Retina (tissue), 1 donor: ENCODE measurements at regions not wholly inside any gene's neighbourhood (a gene's known extent, or its start where the extent isn't known, plus 50 kb on each side); places are given as distances from the start of the nearest gene placed in this dataset.

Experiments used
- DNase-seq: peaks from one replicate; pipeline ENCODE4 v3.0.0-alpha.2; 2016

- no peak for DNase-seq
Measured at GRCh38 chr1:5711079-5711478, 281.1 kb downstream of the NPHP4 start.

GRCh38 chr1:5709976-5710375, 282.2 kb downstream of the NPHP4 start:
- DNase-seq: no peak

DNA sequence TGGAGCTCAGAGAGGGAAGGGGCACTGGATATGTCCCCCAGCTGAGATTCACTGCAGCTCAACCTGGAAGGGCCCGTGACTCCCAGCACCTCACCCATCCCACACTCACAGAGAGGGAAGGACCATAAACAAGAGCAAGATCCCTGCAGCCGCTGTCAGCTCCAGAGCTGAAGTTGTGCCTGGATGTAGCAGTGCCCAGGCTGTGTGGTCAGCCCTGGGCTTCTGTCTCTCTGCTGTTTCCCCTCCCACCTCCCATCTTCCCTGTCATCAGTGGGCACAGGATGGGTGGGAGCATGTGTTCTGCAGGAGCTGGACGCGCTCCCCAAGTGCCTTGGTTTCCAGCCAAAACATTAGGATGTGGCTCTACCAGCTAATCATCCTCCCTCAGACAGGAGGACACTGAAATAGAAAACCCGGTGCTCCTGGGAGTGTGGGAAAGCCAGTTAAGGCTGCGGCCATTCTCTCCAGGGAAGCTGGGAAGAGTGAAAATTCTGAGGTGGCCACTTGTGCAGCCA, 282.7 kb downstream of the NPHP4 start:
- DNase-seq: no peak

DNA sequence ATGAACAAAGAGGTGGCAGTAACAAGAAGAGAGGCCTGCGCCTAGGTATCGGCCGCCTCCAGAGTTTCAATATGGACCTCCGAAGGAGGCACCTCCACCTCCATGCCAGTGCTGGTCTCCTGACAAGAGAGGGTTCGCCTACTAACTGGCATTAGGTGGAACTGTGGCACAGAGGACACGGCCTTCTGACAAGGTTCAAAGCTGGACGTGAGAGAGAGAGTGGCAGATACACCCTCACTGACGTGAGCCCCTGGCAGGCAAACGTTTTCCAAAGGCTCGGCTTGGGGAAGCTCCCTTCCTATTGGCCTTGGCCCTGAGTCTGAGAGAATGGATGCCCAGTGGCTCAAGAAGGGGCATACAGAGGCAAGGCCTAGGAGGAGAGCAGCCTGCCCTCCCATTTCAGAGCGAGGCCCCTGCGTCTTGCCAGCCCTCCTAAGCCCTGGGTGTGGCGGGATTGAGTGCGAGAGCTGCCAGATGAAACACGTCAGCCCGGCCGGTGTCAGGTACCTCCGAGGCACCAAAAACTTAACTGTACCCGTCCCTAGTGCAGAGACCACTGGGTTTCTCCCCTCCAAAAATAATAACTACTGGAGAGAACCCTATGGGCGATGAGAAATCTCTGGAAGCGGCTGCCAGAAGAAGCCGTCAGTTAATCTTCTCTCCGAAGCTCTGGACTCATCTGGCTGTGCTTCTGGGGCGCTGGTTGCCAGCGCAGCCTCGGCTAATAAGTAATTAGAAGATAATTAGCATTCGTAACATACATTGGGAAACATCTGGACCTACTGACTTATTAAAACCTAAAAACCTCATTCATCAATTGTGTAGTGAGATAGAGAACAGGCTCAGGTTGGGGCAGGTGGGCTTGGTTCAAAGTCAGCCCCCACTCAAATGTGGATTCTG, 283.6 kb downstream of the NPHP4 start:
- DNase-seq: no peak

DNA sequence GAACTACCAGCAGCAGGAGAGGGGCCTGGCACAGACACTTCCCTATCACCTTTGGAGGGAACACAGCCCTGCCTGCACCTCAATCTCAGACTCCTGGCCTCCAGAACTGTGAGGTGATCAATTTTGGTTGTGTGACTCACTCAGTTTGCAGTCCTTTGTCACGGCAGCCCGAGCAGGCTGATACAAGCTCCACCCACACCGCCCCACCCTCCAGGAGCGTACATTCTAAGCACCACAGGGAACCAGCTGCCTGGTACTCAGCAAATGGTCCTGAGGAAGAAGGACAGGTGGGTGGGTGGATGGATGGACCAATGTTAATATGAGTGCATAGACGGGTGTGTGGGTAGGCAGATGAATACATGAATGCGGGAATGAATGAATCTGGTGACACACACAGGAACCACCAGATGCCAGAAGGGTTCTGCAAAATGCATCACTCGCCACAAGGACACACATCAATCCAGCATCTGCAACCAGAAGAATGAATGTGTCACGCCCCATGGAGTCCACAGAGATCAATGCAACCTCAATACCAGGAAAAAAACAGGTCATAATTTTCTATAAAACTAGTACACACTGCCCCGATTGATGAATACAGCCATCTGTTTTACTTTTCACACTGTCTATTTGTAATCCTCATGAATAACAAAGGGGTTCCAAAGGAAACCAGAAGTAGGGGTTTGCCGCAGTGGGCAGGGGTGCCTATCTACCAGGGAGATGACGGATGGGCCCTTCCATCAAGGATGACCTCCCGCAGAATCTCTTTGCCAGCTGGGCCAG, 284.5 kb downstream of the NPHP4 start:
- no peak for DNase-seq

GRCh38 chr1:5706239-5706638, 286.0 kb downstream of the NPHP4 start:
- DNase-seq: no peak

- no peak for DNase-seq
Measured at GRCh38 chr1:5705751-5706150, 286.5 kb downstream of the NPHP4 start.

GRCh38 chr1:5704561-5705514, 287.4 kb downstream of the NPHP4 start:
- no peak for DNase-seq

DNA sequence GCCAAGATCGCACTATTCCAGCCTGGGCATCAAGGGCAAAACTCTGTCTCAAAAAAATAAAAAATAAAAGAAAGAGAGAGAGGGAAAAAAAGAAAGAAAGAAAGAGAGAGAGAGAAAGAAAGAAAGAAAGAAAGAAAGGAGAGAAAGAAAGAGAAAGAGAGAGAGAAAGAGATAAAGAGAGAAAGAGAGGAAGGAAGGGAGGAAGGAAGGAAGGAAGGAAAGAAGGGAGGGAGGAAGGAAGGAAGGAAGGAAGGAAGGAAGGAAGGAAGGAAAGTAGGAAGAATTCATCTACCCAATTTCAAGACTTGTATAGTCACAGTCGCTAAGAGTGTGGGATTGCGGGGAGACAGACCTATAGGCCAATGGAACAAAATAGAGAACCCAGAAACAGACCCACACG, 290.6 kb downstream of the NPHP4 start:
- DNase-seq: no peak

DNA sequence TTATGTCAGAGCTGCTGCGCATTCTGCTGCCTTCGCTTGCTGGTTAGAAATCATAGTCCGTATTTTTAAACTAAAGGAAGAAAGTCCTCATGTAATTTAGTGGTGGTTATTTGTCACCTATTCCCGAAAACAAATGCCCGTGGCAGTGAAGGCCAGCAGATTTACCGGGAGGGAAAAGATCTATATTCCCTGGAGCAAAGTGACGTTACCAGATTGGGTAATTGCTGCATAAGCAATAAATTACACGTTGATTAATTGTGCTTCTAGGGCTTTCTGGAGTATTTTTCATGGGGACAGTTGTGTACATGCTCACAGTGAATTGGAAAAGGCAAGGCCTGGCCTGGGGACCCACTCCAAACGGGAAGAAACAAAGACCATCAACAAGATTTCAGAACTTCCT, 298.7 kb downstream of the NPHP4 start:
- no peak for DNase-seq

DNA sequence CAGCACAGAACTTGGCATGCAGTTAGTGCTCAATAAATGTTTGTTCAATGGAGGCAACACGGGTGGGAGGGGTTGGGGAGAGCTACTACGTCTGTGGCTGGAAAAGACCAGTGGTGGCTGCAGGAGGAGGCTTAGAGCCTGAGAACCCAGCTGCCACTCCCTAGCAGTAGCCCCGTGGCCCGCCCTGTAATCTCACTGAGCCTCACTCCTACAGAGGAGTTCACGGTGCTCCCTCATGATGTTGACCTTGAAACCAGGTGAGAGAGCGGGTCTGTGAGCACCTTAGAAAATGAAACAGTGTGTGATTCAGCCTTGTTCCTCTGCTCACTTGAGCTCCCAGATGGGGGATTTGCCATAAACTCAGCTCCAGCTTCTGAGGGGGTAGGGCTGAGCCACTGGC, 299.6 kb downstream of the NPHP4 start:
- no peak for DNase-seq

DNA sequence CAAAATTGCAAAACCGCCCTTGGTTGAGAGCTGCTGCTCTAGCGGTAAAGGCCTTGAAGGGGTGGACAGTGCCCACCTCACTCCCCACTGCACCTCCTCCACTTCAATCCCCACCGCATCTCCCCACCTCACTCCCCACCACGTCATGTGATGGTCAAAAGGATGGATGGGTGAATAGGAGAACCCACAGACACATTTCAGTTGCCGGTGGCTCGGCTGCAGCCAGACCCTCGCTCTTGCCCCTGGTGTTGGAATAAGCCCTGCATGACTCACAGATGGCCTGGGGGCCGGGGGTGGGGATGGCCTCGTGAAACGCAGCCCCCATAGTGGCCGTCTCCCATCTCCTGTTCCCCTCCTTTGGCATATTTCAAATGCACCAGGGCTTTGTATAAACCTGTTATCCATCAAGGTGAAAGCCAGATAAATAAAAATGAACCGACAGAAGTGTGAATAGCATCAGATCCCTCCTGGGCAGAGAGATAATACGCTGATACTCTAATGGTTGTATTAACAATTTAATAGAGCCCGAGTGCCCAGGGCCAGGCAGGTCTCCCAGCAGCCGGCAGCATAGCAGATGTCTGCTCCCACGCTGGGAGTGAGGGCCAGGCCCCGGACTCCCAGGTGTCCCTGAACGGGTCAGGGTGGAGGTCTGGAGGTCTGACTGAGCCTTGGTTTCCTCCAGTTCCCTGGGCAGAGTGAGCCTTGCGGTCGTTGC, 300.3 kb downstream of the NPHP4 start:
- peak; percentile 55 for DNase-seq

GRCh38 chr1:5690898-5691297, 301.3 kb downstream of the NPHP4 start:
- DNase-seq: no peak

GRCh38 chr1:5690291-5690690, 301.9 kb downstream of the NPHP4 start:
- no peak for DNase-seq

DNA sequence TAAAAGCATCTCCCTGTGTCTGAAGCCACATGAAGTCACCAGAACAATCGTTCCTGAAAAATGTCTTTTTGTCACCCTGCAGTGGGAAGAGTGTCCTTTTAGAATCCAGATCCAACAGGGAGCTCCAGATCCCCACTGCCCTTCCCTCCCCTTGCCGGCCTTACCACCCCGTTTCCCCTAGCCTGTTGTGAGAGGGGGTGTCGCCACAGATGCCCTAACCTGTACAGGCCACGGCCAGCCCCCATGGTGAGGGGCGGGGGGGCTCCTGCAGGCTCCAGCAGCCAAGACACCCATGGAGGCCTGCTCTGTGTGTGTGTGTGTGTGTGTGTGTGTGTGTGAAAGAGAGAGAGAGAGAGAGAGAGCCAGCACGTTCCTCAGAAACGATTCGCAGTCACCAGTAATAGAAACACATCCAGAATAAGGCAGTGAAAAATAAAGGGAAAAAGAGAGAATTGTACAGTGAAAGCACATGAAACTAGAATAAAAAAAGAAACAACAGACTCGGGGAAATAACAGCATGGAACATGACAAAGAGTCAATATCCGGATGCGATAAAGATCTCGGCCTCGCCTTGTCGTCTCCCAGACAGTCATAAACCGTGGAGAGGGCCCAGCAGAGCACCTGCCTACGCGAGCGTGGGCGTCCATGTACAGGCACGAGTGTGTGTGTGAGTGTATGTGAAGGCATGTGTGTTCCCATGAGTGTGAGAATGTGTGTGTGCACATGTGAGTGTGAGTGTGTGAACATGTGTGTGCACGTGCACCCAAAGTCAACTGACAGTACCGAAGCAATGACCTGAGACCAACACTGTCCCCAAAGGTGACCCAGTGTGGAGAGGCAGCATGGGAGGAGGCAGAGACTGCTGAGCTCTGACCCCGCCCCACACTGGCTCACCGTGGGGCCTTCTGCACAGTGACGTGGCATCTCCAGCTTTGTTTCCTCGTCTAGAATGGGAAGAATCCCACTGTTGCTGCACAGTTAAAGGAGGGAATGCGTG, 303.8 kb downstream of the NPHP4 start:
- no peak for DNase-seq

DNA sequence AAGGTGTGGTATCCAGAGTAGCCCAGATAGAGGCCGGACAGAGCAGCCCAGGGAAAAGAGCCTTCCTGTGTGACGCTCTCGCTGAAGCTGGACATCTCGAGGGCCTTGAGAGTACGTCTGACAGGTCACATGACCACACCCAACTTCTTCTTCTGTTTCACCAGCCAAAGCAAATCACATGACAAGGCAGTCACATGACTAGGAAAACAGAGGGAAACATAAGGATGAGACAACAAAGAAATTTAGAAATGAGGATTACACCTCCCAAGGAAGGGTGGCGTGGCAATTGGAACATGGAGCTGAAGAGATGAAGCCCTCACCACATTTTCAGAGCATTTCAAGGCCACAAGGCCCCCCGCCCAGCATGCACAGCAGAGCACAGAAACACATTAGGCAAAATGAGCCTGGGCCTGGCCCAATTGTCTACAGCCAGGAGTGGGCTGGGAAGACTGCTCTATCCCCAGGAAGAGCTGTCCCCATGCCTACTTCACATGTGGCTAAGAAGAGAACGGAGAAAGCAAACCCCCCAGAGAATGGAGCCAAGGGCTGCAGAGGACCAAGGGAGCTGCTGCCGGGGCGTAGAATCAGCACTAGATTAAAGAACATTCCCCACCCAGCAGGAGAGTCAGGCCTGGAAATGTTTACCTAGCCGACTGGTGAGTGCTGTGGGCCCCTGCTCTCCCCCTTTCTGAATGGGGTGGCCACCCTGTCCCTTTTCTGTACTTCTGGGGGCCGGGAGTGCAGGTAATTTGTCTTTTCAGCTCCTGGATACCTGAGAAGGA, 305.1 kb downstream of the NPHP4 start:
- DNase-seq: no peak

GRCh38 chr1:5686195-5686594, 306.0 kb downstream of the NPHP4 start:
- no peak for DNase-seq

- no peak for DNase-seq
Measured at GRCh38 chr1:5685446-5686040, 306.7 kb downstream of the NPHP4 start.

DNA sequence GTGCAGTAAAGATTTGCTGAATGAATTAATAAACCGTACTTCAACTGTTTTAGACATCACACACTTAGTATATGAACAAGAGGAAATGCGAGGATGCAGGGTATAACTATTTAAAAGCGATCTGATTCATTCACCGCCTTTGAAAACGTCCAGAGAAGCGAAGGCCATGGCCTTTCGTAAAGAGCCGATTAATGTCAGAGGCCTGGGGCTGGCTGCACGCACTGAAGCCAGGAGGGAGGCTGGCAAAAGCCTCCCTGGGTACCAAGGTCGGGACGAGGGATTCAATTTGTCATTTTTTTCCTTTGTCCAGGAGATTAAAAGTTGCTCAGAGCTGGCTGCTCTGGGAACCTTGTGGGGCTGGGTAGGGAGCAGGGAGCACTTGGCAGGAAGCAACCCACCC, 307.4 kb downstream of the NPHP4 start:
- DNase-seq: no peak

- DNase-seq: no peak
Measured at GRCh38 chr1:5683446-5683845, 308.8 kb downstream of the NPHP4 start.
